B cell (primary cell): ENCODE measurements at regions not wholly inside any gene's neighbourhood (a gene's known extent, or its start where the extent isn't known, plus 50 kb on each side); places are given as distances from the start of the nearest gene placed in this dataset.
"Not testable (repeated sequence)": the region's sequence is repeated elsewhere in the genome, so short reads cannot be mapped to it uniquely, and the experiment has no call there.

Experiments
- EZH2 ChIP-seq: IDR thresholded peaks from 2 replicates; pipeline ENCODE4 v1.6.1; 2012; ENCODE audit warnings: borderline replicate concordance, low read depth, mild to moderate bottlenecking, moderate library complexity, low read length; ENCODE audit not compliant: insufficient read depth, poor library complexity, severe bottlenecking
- TF ChIP-seq, protein P1 (sequence below): fragments of 200-600 bp; IDR thresholded peaks from one replicate; pipeline ENCODE4 v1.8.0; 2022; ENCODE audit warnings: antibody characterized with exemption, mild to moderate bottlenecking

DNA sequence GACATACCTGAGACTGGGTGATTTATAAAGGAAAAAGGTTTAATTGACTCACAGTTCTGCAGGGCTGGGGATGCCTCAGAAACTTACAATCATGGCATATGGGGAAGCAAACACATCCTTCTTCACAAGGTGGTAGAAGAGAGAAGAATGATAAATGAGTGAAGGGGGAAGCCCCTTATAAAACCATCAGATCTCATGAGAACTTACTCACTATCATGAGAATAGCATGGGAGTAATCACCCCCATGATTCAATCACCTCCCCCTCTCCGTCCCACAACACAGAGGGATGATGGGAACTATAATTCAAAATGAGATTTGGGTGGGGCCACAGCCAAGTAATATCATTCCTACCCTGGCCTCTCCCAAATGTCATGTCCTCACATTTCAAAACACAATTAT is 1206.0 kb upstream of the CELF4 start:
- TF ChIP-seq, protein P1, sequence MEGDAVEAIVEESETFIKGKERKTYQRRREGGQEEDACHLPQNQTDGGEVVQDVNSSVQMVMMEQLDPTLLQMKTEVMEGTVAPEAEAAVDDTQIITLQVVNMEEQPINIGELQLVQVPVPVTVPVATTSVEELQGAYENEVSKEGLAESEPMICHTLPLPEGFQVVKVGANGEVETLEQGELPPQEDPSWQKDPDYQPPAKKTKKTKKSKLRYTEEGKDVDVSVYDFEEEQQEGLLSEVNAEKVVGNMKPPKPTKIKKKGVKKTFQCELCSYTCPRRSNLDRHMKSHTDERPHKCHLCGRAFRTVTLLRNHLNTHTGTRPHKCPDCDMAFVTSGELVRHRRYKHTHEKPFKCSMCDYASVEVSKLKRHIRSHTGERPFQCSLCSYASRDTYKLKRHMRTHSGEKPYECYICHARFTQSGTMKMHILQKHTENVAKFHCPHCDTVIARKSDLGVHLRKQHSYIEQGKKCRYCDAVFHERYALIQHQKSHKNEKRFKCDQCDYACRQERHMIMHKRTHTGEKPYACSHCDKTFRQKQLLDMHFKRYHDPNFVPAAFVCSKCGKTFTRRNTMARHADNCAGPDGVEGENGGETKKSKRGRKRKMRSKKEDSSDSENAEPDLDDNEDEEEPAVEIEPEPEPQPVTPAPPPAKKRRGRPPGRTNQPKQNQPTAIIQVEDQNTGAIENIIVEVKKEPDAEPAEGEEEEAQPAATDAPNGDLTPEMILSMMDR, result not testable (repeated sequence)
- TF ChIP-seq EZH2, result not testable (repeated sequence)
